Prostate gland (tissue), 2 donors: ENCODE measurements at regions not wholly inside any gene's neighbourhood (a gene's known extent, or its start where the extent isn't known, plus 50 kb on each side); places are given as distances from the start of the nearest gene placed in this dataset.

Experiments used
- POLR2A ChIP-seq: fragments of 450-650 bp; IDR thresholded peaks from one replicate; pipeline ENCODE4 v1.6.1; 2016; ENCODE audit warnings: antibody characterized with exemption, mild to moderate bottlenecking
- TF ChIP-seq, protein P1 (sequence below), 4 experiments: fragments of 200-600 bp in 2 of 4; fragments of 450-650 bp in 2 of 4; sonication (generic) in 2 of 4; IDR thresholded peaks; 1 replicate in 3 of 4; 2 replicates in 1 of 4; pipeline ENCODE4 v1.5.1; 2016 to 2019; ENCODE audit warnings: antibody characterized with exemption in 4 of 4, mild to moderate bottlenecking in 2 of 4, moderate library complexity in 2 of 4

DNA sequence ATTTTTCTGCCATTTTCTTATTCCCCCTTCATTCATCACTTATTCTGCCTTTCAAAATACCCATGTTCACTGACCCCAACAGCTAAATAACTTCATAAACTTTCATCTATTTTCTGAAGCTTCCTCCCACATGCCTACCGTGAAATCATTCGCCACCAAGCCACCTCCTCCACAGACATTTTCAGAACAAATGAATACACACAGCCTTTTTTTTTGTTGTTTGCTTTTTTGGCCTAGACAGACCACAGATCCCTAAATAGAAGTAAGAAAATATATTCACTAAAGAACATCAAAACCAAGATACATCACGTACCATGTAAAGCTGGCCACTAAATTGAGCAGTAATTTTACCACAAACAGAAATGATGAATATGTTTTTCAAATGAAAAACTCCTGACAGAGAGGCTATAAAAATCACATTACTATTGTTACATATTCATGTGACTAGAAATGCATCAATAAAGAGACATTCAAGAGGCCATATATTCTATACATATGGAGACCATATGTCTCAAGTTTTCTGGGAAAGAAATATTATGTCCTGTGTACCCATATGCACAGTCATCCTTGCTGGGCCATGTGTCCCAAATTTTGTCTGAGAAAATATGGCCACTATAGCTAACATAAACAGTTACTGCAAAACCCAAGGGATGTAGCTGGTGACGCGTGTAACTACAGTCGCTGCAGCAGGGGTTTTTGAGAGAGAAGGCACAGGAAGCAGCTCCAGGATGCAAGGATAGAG is 200.3 kb downstream of the FBXO15 start:
- TF ChIP-seq, protein P1, sequence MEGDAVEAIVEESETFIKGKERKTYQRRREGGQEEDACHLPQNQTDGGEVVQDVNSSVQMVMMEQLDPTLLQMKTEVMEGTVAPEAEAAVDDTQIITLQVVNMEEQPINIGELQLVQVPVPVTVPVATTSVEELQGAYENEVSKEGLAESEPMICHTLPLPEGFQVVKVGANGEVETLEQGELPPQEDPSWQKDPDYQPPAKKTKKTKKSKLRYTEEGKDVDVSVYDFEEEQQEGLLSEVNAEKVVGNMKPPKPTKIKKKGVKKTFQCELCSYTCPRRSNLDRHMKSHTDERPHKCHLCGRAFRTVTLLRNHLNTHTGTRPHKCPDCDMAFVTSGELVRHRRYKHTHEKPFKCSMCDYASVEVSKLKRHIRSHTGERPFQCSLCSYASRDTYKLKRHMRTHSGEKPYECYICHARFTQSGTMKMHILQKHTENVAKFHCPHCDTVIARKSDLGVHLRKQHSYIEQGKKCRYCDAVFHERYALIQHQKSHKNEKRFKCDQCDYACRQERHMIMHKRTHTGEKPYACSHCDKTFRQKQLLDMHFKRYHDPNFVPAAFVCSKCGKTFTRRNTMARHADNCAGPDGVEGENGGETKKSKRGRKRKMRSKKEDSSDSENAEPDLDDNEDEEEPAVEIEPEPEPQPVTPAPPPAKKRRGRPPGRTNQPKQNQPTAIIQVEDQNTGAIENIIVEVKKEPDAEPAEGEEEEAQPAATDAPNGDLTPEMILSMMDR (IDR thresholded peaks at IDR 0.05), result no peak
- TF ChIP-seq POLR2A, result no peak
